ENCODE measurements at regions not wholly inside any gene's neighbourhood (a gene's known extent, or its start where the extent isn't known, plus 50 kb on each side); places are given as distances from the start of the nearest gene placed in this dataset.

- TF ChIP-seq CTCF (IDR thresholded peaks at IDR 0.05; ENCODE audit: low read depth, low read length) (no peak), POLR2A (IDR thresholded peaks at IDR 0.05; ENCODE audit: extremely low read depth, insufficient read length) (no peak), MYC (IDR thresholded peaks at IDR 0.05; ENCODE audit: low read depth, low read length) (no peak)
Measured at GRCh38 chr5:8730194-8730593, 815.7 kb downstream of the SEMA5A start.
